ENCODE measurements at regions not wholly inside any gene's neighbourhood (a gene's known extent, or its start where the extent isn't known, plus 50 kb on each side); places are given as distances from the start of the nearest gene placed in this dataset.

- DNase-seq (ENCODE audit: low spot score) = no peak
These were observed 182.8 kb downstream of the NUAK1 start for GRCh38 chr12:105955976-105956375.

DNA sequence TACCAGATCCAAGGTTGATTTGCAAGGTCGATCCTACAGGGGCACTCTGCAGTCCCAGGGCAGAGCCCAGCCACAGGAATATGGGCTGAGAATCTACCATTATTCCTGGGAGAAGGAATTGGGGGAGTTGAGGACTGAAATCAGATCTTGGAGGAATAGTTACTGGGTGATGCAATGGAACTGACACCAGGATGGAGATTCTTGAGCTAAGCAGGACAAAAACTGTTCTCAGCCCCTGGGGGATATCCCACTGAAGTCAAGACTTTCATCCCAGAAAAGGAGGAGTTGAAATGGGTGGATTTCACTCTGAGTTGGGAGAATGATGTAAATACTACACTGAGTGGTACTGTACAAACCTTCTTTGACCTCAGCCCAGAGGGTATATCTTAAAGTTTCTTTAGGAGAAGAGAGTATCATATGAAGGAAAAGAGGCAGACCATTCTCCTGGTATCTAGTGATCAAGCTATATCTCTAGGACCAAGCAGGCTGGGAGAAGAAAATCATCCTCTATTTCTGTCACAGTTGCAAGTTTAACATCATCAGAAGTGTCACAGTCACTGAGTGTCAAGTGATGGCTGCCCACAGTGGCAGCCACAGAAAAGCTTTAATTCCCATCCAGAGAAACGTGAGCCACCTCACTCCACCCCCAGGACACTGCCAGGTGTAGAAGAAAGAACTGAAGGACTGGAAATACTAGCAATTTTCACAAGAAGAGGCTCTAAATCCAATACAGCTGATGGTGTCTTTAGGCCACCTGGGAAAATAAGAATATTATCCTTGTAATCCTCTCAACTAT, 181.9 kb downstream of the NUAK1 start:
- DNase-seq (ENCODE audit: low spot score) = no peak

GRCh38 chr12:105960319-105961083, 178.3 kb downstream of the NUAK1 start:
- DNase-seq (ENCODE audit: low spot score) = peak; percentile 13

GRCh38 chr12:105961821-105962671, 176.7 kb downstream of the NUAK1 start:
- no peak for DNase-seq (ENCODE audit: low spot score)

- DNase-seq (ENCODE audit: low spot score) = no peak
These were observed 171.5 kb downstream of the NUAK1 start for GRCh38 chr12:105967038-105967776.

- DNase-seq (ENCODE audit: low spot score) = no peak
These were observed 170.7 kb downstream of the NUAK1 start for GRCh38 chr12:105968025-105968424.

DNA sequence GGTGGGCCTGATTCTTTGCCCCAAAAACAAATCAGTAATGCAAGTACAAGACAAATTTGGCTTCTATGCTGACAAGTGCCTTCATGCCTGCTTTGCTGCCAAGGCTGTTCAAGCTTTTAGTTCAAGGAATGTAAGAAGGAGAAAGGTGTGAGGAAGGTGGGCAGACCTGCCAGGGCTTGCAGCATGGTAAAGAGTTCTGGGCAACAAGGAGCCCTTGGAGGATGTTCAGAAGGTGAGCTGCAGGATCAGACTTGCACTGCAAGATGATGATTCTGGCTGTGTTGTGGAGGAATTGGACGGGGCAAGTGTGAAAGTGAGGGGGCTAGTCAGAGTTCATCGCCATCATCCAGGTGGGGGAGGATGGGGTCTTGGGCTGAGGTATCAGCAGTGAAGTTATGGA, 167.9 kb downstream of the NUAK1 start:
- no peak for DNase-seq (ENCODE audit: low spot score)

- DNase-seq (ENCODE audit: low spot score) = no peak
These were observed 164.0 kb downstream of the NUAK1 start for GRCh38 chr12:105974738-105975137.

GRCh38 chr12:105975351-105975750, 163.4 kb downstream of the NUAK1 start:
- no peak for DNase-seq (ENCODE audit: low spot score)

DNA sequence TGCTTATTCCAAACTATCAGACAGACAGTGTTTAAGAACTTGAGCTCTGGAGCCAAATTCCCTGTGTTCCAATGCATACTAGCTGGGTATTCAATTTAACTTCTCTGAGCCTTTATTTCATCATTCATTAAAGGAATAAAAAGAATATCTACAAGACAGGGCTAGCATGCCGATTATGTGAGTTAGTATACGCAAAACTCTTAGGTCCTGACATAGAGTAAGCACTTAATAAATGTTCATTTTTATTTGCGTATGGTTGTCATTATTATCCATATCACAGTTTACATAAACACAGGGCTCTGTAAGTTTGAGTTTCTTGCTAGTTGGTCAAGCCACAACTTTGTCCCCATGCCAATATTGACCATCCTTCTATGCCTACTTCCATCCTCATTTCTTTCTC, 161.5 kb downstream of the NUAK1 start:
- DNase-seq (ENCODE audit: low spot score) = no peak

DNA sequence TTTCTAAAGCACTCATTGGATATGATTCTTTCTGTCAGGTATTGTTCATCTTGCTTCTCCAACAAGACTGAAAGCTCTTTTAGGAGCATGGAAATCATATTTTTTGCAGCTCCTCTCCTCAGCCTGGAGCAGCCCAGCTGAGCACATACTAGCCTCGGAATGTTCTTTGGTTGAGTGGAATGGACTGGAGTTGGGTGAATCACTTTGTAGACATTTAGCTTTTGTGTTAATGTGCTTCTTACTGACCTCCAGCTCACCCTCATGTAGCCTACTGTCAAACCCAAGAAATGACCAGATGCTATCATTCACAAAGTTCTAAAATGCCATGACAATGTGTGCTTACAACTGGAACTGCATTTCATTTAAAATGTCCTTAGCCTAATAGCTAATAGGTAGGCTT, 161.1 kb downstream of the NUAK1 start:
- DNase-seq (ENCODE audit: low spot score) = no peak

DNA sequence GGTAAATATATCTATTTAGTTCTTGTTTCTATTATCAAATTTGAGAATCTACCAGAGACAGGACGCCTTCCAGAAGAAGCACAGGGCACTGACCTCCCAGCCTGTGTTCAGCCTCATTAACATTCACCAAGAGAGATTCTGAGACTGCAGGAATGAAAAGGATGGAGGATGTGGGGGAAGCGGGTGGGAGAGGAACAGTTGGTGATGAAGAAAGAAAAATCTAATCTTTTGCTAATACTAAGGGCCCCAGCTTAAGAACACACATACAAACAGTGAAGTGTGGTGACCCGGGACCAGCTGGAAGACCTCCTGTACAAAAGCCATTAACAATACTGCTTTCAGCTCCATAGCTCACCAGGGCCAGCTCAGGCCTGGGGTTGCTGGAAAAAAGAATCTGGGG, 160.5 kb downstream of the NUAK1 start:
- no peak for DNase-seq (ENCODE audit: low spot score)

- DNase-seq (ENCODE audit: low spot score) = no peak
These were observed 160.1 kb downstream of the NUAK1 start for GRCh38 chr12:105978686-105979085.

DNA sequence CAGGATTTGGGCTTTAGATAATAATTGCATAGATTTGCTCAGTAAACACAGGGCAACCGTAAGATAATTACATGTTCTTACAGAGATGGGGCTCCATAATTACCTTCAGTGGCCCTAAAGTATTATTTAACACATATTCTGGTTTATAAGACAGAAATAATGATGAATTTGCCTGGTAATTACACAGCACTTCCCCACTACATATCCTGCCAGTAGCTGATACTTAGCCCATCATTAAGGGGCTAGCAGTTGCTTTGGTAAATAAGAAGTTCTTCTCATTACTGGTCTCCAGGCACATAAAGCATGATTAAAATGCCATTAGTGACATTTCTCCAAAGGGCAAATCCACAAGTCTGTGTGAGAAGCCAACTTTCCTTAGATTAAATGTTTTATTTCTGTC, 158.7 kb downstream of the NUAK1 start:
- no peak for DNase-seq (ENCODE audit: low spot score)

DNA sequence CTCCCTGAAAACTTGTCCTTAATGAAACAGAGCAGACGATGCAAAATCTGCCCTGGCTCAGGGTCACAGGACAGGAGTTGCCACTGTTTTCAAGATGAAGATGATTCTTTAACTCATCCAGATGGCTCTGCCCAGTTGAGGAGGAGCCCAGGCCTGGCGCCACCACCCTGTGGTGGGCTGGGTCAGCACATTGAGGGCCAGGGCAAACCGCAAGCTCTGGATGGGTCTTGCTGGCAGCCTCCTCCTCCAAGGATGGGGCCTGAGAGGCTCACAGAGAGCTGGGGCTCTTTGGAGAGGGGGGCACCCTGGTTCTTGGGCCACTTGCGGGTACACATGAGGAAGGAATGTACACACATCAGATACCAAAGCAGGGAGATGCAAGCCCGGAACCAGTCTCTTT, 158.2 kb downstream of the NUAK1 start:
- DNase-seq (ENCODE audit: low spot score) = no peak

- DNase-seq (ENCODE audit: low spot score) = no peak
These were observed 156.7 kb downstream of the NUAK1 start for GRCh38 chr12:105982022-105982421.

GRCh38 chr12:105983622-105984320, 155.0 kb downstream of the NUAK1 start:
- peak; percentile 15 for DNase-seq (ENCODE audit: low spot score)

DNA sequence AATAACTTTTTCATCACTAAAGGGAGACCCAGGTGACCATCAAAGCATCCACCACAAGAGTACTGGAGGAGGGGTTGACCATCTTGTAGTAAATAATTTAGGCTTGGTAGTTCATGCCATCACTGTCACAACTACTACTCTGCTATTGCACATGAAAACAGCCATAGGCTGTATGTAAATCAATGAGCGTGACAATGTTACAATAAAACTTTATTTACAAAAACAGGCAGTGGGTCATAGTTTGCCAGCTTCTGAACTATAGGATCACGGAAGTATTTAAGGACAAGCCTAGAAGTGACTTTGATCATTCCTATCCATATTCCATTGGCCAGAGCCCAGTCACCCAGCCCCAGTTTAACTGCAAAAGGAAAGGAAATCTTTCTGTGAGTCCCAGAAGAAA, 153.4 kb downstream of the NUAK1 start:
- no peak for DNase-seq (ENCODE audit: low spot score)

GRCh38 chr12:105986779-105987684, 151.7 kb downstream of the NUAK1 start:
- DNase-seq (ENCODE audit: low spot score) = no peak

DNA sequence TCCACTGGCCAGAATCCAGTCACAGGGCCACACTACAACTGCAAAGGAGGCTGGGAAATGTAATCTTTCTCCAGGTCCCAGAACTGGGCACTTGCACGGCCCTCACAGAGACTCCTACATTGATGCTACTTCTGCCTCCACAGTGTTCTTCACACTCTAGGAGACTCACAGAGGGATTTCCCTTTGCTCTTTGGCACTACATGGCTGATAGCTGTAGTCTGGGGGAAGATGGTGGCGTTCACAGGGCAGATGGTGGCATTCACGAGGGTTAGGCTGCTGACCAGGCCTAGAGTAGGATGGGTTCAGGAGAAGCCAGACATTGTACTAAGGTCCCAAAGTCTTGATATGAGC, 151.1 kb downstream of the NUAK1 start:
- no peak for DNase-seq (ENCODE audit: low spot score)
